HepG2 (cell line): ENCODE measurements at regions not wholly inside any gene's neighbourhood (a gene's known extent, or its start where the extent isn't known, plus 50 kb on each side); places are given as distances from the start of the nearest gene placed in this dataset.

ENCODE experiments used
- ATAC-seq: fragments of 200-7000 bp; cut with Tn5 transposase; 3 replicates; pipeline ENCODE4 v1.9.1; 2020; ENCODE audit warnings: mild to moderate bottlenecking, moderate library complexity
- BruUV-seq: library from RNA; stranded (reverse); fragments of 400-500 nt; replicated peaks from 2 replicates; lab custom pipeline; 2021; lab: Mats Ljungman, UMichigan
- CTCF ChIA-PET: fragments of 300-600 bp; formaldehyde crosslinking; extraction: SDS; loops from one replicate; lab custom pipeline; 2021; ENCODE audit warnings: low total read pairs, inconsistent platforms, low intra/inter-chr PET ratio; lab: Yijun Ruan, JAX
- POLR2A ChIA-PET: fragments of 350-600 bp; sonication (Branson Sonifier 250); formaldehyde crosslinking; loops from one replicate; lab custom pipeline; 2020; ENCODE audit warnings: antibody characterized with exemption, inconsistent platforms; lab: Yijun Ruan, JAX
- DNase-seq: peaks from one replicate; pipeline ENCODE4 v3.0.0-alpha.2; 2015; ENCODE audit warnings: low spot score
- FAIRE-seq: peaks from 3 replicates; lab custom pipeline; 2011; peaks lifted over from hg19 to GRCh38; lab: Jason Lieb, UNC
- H2AFZ ChIP-seq: one replicate; pipeline ENCODE4 v1.6.1; 2011; ENCODE audit warnings: low read length, inconsistent platforms
- H3K27ac ChIP-seq: fragments of 300-600 bp; 3 replicates; pipeline ENCODE4 v1.8.0; 2011; ENCODE audit warnings: mixed run types, mild to moderate bottlenecking, mixed read lengths, low read length, inconsistent platforms; ENCODE audit not compliant: insufficient read depth; ENCODE audit errors: extremely low read length
- H3K27me3 ChIP-seq, 2 experiments: fragments of 200-600 bp in 1 of 2; 2 replicates in 1 of 2; 3 replicates in 1 of 2; pipeline versions ENCODE4 v1.6.0 to v1.8.0; 2011; ENCODE audit warnings: low read length in 2 of 2, mild to moderate bottlenecking in 2 of 2, moderate library complexity in 2 of 2, inconsistent platforms in 1 of 2; ENCODE audit not compliant: insufficient read depth in 2 of 2, control insufficient read depth in 1 of 2
- H3K36me3 ChIP-seq, 2 experiments: fragments of 200-600 bp in 1 of 2; replicated peaks in 1 of 2; 2 replicates in 1 of 2; 3 replicates in 1 of 2; pipeline versions ENCODE4 v1.5.1 to v1.8.0; 2011; ENCODE audit warnings: low read length in 2 of 2, inconsistent platforms in 1 of 2; ENCODE audit not compliant: insufficient read depth in 2 of 2, control insufficient read depth in 1 of 2
- H3K4me1 ChIP-seq: 2 replicates; pipeline ENCODE4 v1.5.1; 2012; ENCODE audit warnings: low read length, inconsistent platforms; ENCODE audit not compliant: insufficient read depth
- H3K4me2 ChIP-seq: 2 replicates; pipeline ENCODE4 v1.6.0; 2011; ENCODE audit warnings: low read depth, low read length, inconsistent platforms
- H3K4me3 ChIP-seq, 3 experiments: fragments of 200-600 bp in 1 of 3; sonication (generic), shearing (Covaris generic) in 1 of 3; replicated peaks in 1 of 3; 2 replicates each; pipeline ENCODE4 v1.5.1; 2011 to 2016; ENCODE audit warnings: low read length in 3 of 3, inconsistent platforms in 2 of 3, low read depth in 2 of 3, mild to moderate bottlenecking in 2 of 3, control low read depth in 1 of 3, mixed read lengths in 1 of 3; ENCODE audit not compliant: insufficient read depth in 1 of 3
- H3K79me2 ChIP-seq: one replicate; pipeline ENCODE4 v1.6.1; 2011; ENCODE audit warnings: low read length, inconsistent platforms; ENCODE audit not compliant: insufficient read depth
- H3K9ac ChIP-seq: 2 replicates; pipeline ENCODE4 v1.6.0; 2011; ENCODE audit warnings: mild to moderate bottlenecking, low read depth, low read length, inconsistent platforms; ENCODE audit not compliant: insufficient read depth
- H3K9me3 ChIP-seq: 2 replicates; pipeline ENCODE4 v1.5.1; 2012; ENCODE audit warnings: mild to moderate bottlenecking, low read length
- H4K20me1 ChIP-seq: 2 replicates; pipeline ENCODE4 v1.6.0; 2011; ENCODE audit warnings: inconsistent platforms, mild to moderate bottlenecking, low read length, moderate library complexity; ENCODE audit not compliant: insufficient read depth
- FOXM1 ChIP-seq: sonication (generic); formaldehyde crosslinking; IDR thresholded peaks from 2 replicates; pipeline ENCODE4 v1.5.0; 2020; ENCODE audit warnings: missing genetic modification reagents
- HNRNPK ChIP-seq: fragments of 200-400 bp; formaldehyde crosslinking; IDR thresholded peaks from 2 replicates; pipeline ENCODE4 v1.6.1; 2018; ENCODE audit warnings: low read length, low read depth, moderate library complexity, mild to moderate bottlenecking; ENCODE audit not compliant: poor library complexity, severe bottlenecking
- KDM6A ChIP-seq: IDR thresholded peaks from 2 replicates; pipeline ENCODE4 v1.6.1; 2016; ENCODE audit warnings: low read depth
- NFKB2 ChIP-seq: sonication (generic); formaldehyde crosslinking; IDR thresholded peaks from 2 replicates; pipeline ENCODE4 v1.4.0; 2020; ENCODE audit warnings: missing genetic modification reagents, borderline replicate concordance
- PPARG ChIP-seq: conservative IDR thresholded peaks from 2 replicates; pipeline ENCODE4 v1.6.1; 2016; ENCODE audit warnings: missing biosample characterization, missing genetic modification reagents
- SALL1 ChIP-seq: sonication (generic); formaldehyde crosslinking; IDR thresholded peaks from 2 replicates; pipeline ENCODE4 v1.8.0; 2022; ENCODE audit warnings: mild to moderate bottlenecking, missing genetic modification reagents
- SMAD3 ChIP-seq: sonication (generic); formaldehyde crosslinking; IDR thresholded peaks from 2 replicates; pipeline ENCODE4 v1.4.0; 2020; ENCODE audit warnings: missing genetic modification reagents
- SMYD3 ChIP-seq: sonication (generic); formaldehyde crosslinking; IDR thresholded peaks from 2 replicates; pipeline ENCODE4 v1.8.1; 2023; ENCODE audit warnings: mild to moderate bottlenecking, missing genetic modification reagents
- THAP9 ChIP-seq: sonication (generic); formaldehyde crosslinking; IDR thresholded peaks from 2 replicates; pipeline ENCODE4; 2020; ENCODE audit warnings: missing genetic modification reagents, mild to moderate bottlenecking, borderline replicate concordance
- XRCC5 ChIP-seq: fragments of 200-400 bp; formaldehyde crosslinking; optimal IDR thresholded peaks from 2 replicates; pipeline ENCODE3; 2017; ENCODE audit warnings: mild to moderate bottlenecking, low read length
- ZNF230 ChIP-seq: sonication (generic); formaldehyde crosslinking; IDR thresholded peaks from 2 replicates; pipeline ENCODE4 v1.4.0; 2020; ENCODE audit warnings: mild to moderate bottlenecking, missing genetic modification reagents
- ZNF282 ChIP-seq: fragments of 450-650 bp; IDR thresholded peaks from 2 replicates; pipeline ENCODE4 v1.6.1; 2018; ENCODE audit not compliant: partially characterized antibody
- ZNF83 ChIP-seq: sonication (generic); formaldehyde crosslinking; IDR thresholded peaks from 2 replicates; pipeline ENCODE4 v1.4.0; 2020; ENCODE audit warnings: missing genetic modification reagents, mild to moderate bottlenecking, borderline replicate concordance
- WGBS: methylation state at CpG from one replicate; pipeline ENCODE4 v1.1.6; 2017; ENCODE audit warnings: low lambda C conversion rate; 5-methylcytosine and 5-hydroxymethylcytosine counted together
- in situ Hi-C: cut with HindIII; loops from 2 replicates; pipeline ENCODE4 v1.10.0; 2017; ENCODE audit warnings: low pct_unique_long_range_greater_than_20kb; ENCODE audit not compliant: extremely low pct_ligation_motif_present
- intact Hi-C: fragments of 100-400 bp; cut with micrococcal nuclease; formaldehyde crosslinking; loops from one replicate; pipeline ENCODE4 v1.10.0; 2022; ENCODE audit not compliant: unreplicated experiment

- ChIA-PET CTCF (no interaction called here), POLR2A (no interaction called here)
- peaks cover 81% of the 10 kb centered on the region for H3K9me3 ChIP-seq
- 11% methylated on average over 4 of the region's 4 CpGs for WGBS
- no peak for TF ChIP-seq SMAD3 (CRISPR knock-in tag)
- TF ChIP-seq NFKB2 (CRISPR knock-in tag), result no peak
- no peak for TF ChIP-seq ZNF282
- TF ChIP-seq SMYD3 (CRISPR knock-in tag), result no peak
- TF ChIP-seq SALL1, result no peak
- TF ChIP-seq ZNF230 (CRISPR knock-in tag), result no peak
- TF ChIP-seq PPARG, result no peak
- no peak for TF ChIP-seq XRCC5
- TF ChIP-seq KDM6A (CRISPR knock-in tag), result no peak
- TF ChIP-seq ZNF83 (CRISPR knock-in tag), result no peak
- H3K4me1 ChIP-seq, result no peaks in the 10 kb centered on the region
- BruUV-seq, result no TSS peak
- no peak overlapping the region for H3K4me2 ChIP-seq
- no peaks in the 10 kb centered on the region for H4K20me1 ChIP-seq
- H3K27ac ChIP-seq, result no peak overlapping the region
- in situ Hi-C loops, result no loop called here
- H3K4me3 ChIP-seq, result no peak overlapping the region
- ATAC-seq (no peak), DNase-seq (no peak), FAIRE-seq (no peak)
- H3K27me3 ChIP-seq, result no peaks in the 10 kb centered on the region
- no peaks in the 10 kb centered on the region for H3K36me3 ChIP-seq
- no peak overlapping the region for H2AFZ ChIP-seq
- intact Hi-C loops, result no loop called here
- H3K79me2 ChIP-seq, result no peaks in the 10 kb centered on the region
- H3K9ac ChIP-seq, result no peak overlapping the region
Measured at GRCh38 chr7:145168879-145169278, 333.0 kb upstream of the TPK1 start.

GRCh38 chr7:145168427-145168826, 332.6 kb upstream of the TPK1 start:
- H3K4me2 ChIP-seq, result no peak overlapping the region
- H4K20me1 ChIP-seq, result no peaks in the 10 kb centered on the region
- no TSS peak for BruUV-seq
- H2AFZ ChIP-seq, result no peak overlapping the region
- in situ Hi-C loops (no loop called here), intact Hi-C loops (no loop called here)
- FAIRE-seq (no peak), DNase-seq (no peak), ATAC-seq (no peak)
- no peak overlapping the region for H3K4me3 ChIP-seq
- no peak overlapping the region for H3K9ac ChIP-seq
- POLR2A ChIA-PET, result no interaction called here
- no peaks in the 10 kb centered on the region for H3K4me1 ChIP-seq
- no peak for TF ChIP-seq FOXM1
- no peak for TF ChIP-seq THAP9
- TF ChIP-seq HNRNPK, result no peak
- CTCF ChIA-PET, result no interaction called here
- WGBS, result 1% methylated on average over 5 of the region's 5 CpGs
- H3K9me3 ChIP-seq, result peaks cover 78% of the 10 kb centered on the region
- no peaks in the 10 kb centered on the region for H3K36me3 ChIP-seq
- no peaks in the 10 kb centered on the region for H3K27me3 ChIP-seq
- no peaks in the 10 kb centered on the region for H3K79me2 ChIP-seq
- no peak overlapping the region for H3K27ac ChIP-seq
